Endothelial cell of umbilical vein (primary cell): ENCODE measurements at regions not wholly inside any gene's neighbourhood (a gene's known extent, or its start where the extent isn't known, plus 50 kb on each side); places are given as distances from the start of the nearest gene placed in this dataset.

Experiments
- EZH2 ChIP-seq: IDR thresholded peaks from 2 replicates; pipeline ENCODE4 v1.6.1; 2012; ENCODE audit warnings: borderline replicate concordance, low read depth, mild to moderate bottlenecking, moderate library complexity, low read length, inconsistent platforms; ENCODE audit not compliant: severe bottlenecking
- POLR2A ChIP-seq: IDR thresholded peaks from 2 replicates; pipeline ENCODE4 v1.6.1; 2012; ENCODE audit warnings: low read depth, mild to moderate bottlenecking, control low read depth, low read length
- POLR2AphosphoS5 ChIP-seq: IDR thresholded peaks from 2 replicates; pipeline ENCODE4 v1.6.1; 2012; ENCODE audit warnings: low read depth, mild to moderate bottlenecking, control low read depth, low read length, moderate library complexity; ENCODE audit not compliant: insufficient read depth
- TF ChIP-seq, protein P1 (sequence below), 2 donors: IDR thresholded peaks; 1 replicate in 1 of 2; 2 replicates in 1 of 2; pipeline ENCODE4 v1.5.1; 2011; ENCODE audit warnings: low read length in 2 of 2, mild to moderate bottlenecking in 2 of 2, moderate library complexity in 2 of 2, control low read depth in 1 of 2, inconsistent platforms in 1 of 2, low read depth in 1 of 2; ENCODE audit not compliant: insufficient read depth in 1 of 2; ENCODE audit errors: extremely low read depth in 1 of 2

DNA sequence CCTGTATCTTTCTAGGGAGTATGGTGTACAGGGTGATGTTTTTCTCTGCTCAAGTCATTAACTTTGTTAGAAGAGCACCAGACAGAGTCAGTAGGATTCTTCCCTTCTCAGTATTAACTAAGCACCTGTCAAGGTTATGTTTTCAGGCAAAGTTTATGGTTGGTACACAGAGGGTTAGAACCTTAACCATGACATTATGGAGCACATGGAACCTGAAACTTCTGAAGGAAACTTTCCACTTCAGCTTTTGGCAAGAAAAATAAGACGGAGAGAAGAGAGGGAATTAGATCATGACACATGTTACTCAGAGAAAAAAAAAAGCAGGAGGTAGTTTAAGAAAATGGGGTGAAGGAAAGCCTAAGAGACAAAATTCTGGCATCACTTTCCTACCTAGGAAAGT lies 112.9 kb upstream of the PDE7B start:
- TF ChIP-seq POLR2AphosphoS5 (no peak), EZH2 (no peak), POLR2A (no peak)
- TF ChIP-seq, protein P1, sequence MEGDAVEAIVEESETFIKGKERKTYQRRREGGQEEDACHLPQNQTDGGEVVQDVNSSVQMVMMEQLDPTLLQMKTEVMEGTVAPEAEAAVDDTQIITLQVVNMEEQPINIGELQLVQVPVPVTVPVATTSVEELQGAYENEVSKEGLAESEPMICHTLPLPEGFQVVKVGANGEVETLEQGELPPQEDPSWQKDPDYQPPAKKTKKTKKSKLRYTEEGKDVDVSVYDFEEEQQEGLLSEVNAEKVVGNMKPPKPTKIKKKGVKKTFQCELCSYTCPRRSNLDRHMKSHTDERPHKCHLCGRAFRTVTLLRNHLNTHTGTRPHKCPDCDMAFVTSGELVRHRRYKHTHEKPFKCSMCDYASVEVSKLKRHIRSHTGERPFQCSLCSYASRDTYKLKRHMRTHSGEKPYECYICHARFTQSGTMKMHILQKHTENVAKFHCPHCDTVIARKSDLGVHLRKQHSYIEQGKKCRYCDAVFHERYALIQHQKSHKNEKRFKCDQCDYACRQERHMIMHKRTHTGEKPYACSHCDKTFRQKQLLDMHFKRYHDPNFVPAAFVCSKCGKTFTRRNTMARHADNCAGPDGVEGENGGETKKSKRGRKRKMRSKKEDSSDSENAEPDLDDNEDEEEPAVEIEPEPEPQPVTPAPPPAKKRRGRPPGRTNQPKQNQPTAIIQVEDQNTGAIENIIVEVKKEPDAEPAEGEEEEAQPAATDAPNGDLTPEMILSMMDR (IDR thresholded peaks at IDR 0.05; ENCODE audit: extremely low read depth in 1 of 2, insufficient read depth in 1 of 2, low read depth in 1 of 2, low read length in 2 of 2): no peak
